Left lung (tissue), 4 donors: ENCODE measurements at regions not wholly inside any gene's neighbourhood (a gene's known extent, or its start where the extent isn't known, plus 50 kb on each side); places are given as distances from the start of the nearest gene placed in this dataset.
A peak's percentile ranks its signal among the peaks of the same experiment; 100 is the strongest.

Experiments used
- ATAC-seq: fragments of 200-7000 bp; cut with Tn5 transposase; one replicate; pipeline ENCODE4 v1.9.1; 2020; ENCODE audit warnings: moderate library complexity
- DNase-seq, 4 donors: peaks; one replicate each; pipeline ENCODE4 v3.0.0-alpha.2; 2013 to 2020
- H3K27ac ChIP-seq, 2 donors: fragments of 200-600 bp; sonication (generic) in 1 of 2; one replicate each; pipeline versions ENCODE4 v1.5.0 to v1.8.0; 2020 to 2021
- H3K27me3 ChIP-seq, 2 donors: fragments of 200-600 bp; sonication (generic) in 1 of 2; one replicate each; pipeline versions ENCODE4 v1.5.0 to v1.8.0; 2020 to 2021
- H3K36me3 ChIP-seq, 2 donors: fragments of 200-600 bp; sonication (generic) in 1 of 2; one replicate each; pipeline versions ENCODE4 v1.5.0 to v1.8.0; 2020 to 2021
- H3K4me1 ChIP-seq, 2 donors: fragments of 200-600 bp; one replicate each; pipeline ENCODE4 v1.8.0; 2021
- H3K4me3 ChIP-seq, 2 donors: fragments of 200-600 bp; sonication (generic) in 1 of 2; one replicate each; pipeline versions ENCODE4 v1.5.0 to v1.8.0; 2020 to 2021; ENCODE audit warnings: mild to moderate bottlenecking in 1 of 2
- H3K9me3 ChIP-seq, 2 donors: fragments of 200-600 bp; sonication (generic) in 1 of 2; one replicate each; pipeline versions ENCODE4 v1.5.0 to v1.8.0; 2020 to 2021
- CTCF ChIP-seq, 2 donors: fragments of 200-600 bp; sonication (generic) in 1 of 2; IDR thresholded peaks; one replicate each; pipeline versions ENCODE4 v1.5.0 to v1.8.0; 2021; ENCODE audit warnings: antibody characterized with exemption in 2 of 2
- intact Hi-C, 2 donors: fragments of 100-400 bp; cut with DNase I; formaldehyde crosslinking; loops; one replicate each; pipeline versions ENCODE4 v1.11.2 to v1.14.2; 2022
- donor health status: DM: no; HTN: yes; CAD: no.
- donor health status: DM: no; HTN: no; CAD: no.

GRCh38 chr4:14767142-14767541, 235.1 kb upstream of the CPEB2 start:
- ATAC-seq (peak; percentile 40), DNase-seq (peak in 1 of 4 donors; percentile 83)
- no peaks in the 10 kb centered on the region for H3K4me1 ChIP-seq
- no peak for TF ChIP-seq CTCF (IDR thresholded peaks at IDR 0.05)
- no peaks in the 10 kb centered on the region for H3K9me3 ChIP-seq
- no peaks in the 10 kb centered on the region for H3K36me3 ChIP-seq
- no peak overlapping the region for H3K27ac ChIP-seq
- no peak overlapping the region for H3K4me3 ChIP-seq
- H3K27me3 ChIP-seq, result no peaks in the 10 kb centered on the region
- intact Hi-C loops, result no loop called here

- Histone ChIP-seq H3K27ac (no peak overlapping the region), H3K4me3 (no peak overlapping the region), H3K4me1 (no peaks in the 10 kb centered on the region), H3K36me3 (no peaks in the 10 kb centered on the region), H3K27me3 (no peaks in the 10 kb centered on the region), H3K9me3 (no peaks in the 10 kb centered on the region)
- ATAC-seq (no peak), DNase-seq (no peak)
- no peak for TF ChIP-seq CTCF (IDR thresholded peaks at IDR 0.05)
- intact Hi-C loops, result no loop called here
These were observed 233.8 kb upstream of the CPEB2 start for GRCh38 chr4:14768449-14768848.

GRCh38 chr4:14769993-14770392, 232.3 kb upstream of the CPEB2 start:
- TF ChIP-seq CTCF (IDR thresholded peaks at IDR 0.05), result no peak
- intact Hi-C loops, result no loop called here
- H3K4me1 ChIP-seq, result no peaks in the 10 kb centered on the region
- no peak overlapping the region for H3K27ac ChIP-seq
- no peaks in the 10 kb centered on the region for H3K27me3 ChIP-seq
- H3K4me3 ChIP-seq, result no peak overlapping the region
- H3K36me3 ChIP-seq, result no peaks in the 10 kb centered on the region
- DNase-seq (peak in 1 of 4 donors; percentile 42), ATAC-seq (no peak)
- H3K9me3 ChIP-seq, result no peaks in the 10 kb centered on the region

GRCh38 chr4:14771094-14771493, 231.2 kb upstream of the CPEB2 start:
- intact Hi-C loops, result no loop called here
- TF ChIP-seq CTCF (IDR thresholded peaks at IDR 0.05), result no peak
- Histone ChIP-seq H3K27ac (no peak overlapping the region), H3K9me3 (no peaks in the 10 kb centered on the region), H3K36me3 (no peaks in the 10 kb centered on the region), H3K27me3 (no peaks in the 10 kb centered on the region), H3K4me3 (no peak overlapping the region), H3K4me1 (no peaks in the 10 kb centered on the region)
- ATAC-seq (peak; percentile 41), DNase-seq (peak in 2 of 4 donors; percentile 40 to 68)

GRCh38 chr4:14771504-14772175, 230.6 kb upstream of the CPEB2 start:
- no peak overlapping the region for H3K27ac ChIP-seq
- H3K4me3 ChIP-seq, result no peak overlapping the region
- no peaks in the 10 kb centered on the region for H3K4me1 ChIP-seq
- ATAC-seq (no peak), DNase-seq (no peak)
- intact Hi-C loops, result no loop called here
- no peaks in the 10 kb centered on the region for H3K36me3 ChIP-seq
- TF ChIP-seq CTCF (IDR thresholded peaks at IDR 0.05), result no peak
- H3K27me3 ChIP-seq, result no peaks in the 10 kb centered on the region
- no peaks in the 10 kb centered on the region for H3K9me3 ChIP-seq
